PC-9 (cell line): ENCODE measurements at regions not wholly inside any gene's neighbourhood (a gene's known extent, or its start where the extent isn't known, plus 50 kb on each side); places are given as distances from the start of the nearest gene placed in this dataset.

Experiments
- CTCF ChIP-seq: fragments of 200-600 bp; sonication (generic); conservative IDR thresholded peaks from 2 replicates; pipeline ENCODE4 v1.6.1; 2017; ENCODE audit warnings: mixed run types, antibody characterized with exemption, mild to moderate bottlenecking, moderate library complexity
- EZH2 ChIP-seq: fragments of 200-600 bp; sonication (generic); IDR thresholded peaks from 2 replicates; pipeline ENCODE4 v1.8.0; 2017; ENCODE audit warnings: antibody characterized with exemption, low read depth

- no peak for TF ChIP-seq CTCF
- no peak for TF ChIP-seq EZH2
These were observed 234.1 kb downstream of the LRRN1 start for GRCh38 chr3:4033296-4033695.
